Kidney epithelial cell (primary cell): ENCODE measurements at regions not wholly inside any gene's neighbourhood (a gene's known extent, or its start where the extent isn't known, plus 50 kb on each side); places are given as distances from the start of the nearest gene placed in this dataset.
"Not testable (repeated sequence)": the region's sequence is repeated elsewhere in the genome, so short reads cannot be mapped to it uniquely, and the experiment has no call there.

ENCODE experiments used
- DNase-seq: peaks from one replicate; pipeline ENCODE4 v3.0.0-alpha.2; 2010; ENCODE audit warnings: low read depth
- H3K27me3 ChIP-seq: 2 replicates; pipeline ENCODE4 v1.6.0; 2011; ENCODE audit warnings: low read length; ENCODE audit not compliant: control insufficient read depth, insufficient read depth
- H3K36me3 ChIP-seq: 2 replicates; pipeline ENCODE4 v1.5.1; 2011; ENCODE audit warnings: low read length; ENCODE audit not compliant: control insufficient read depth, insufficient read depth
- H3K4me3 ChIP-seq: 2 replicates; pipeline ENCODE4 v1.5.1; 2011; ENCODE audit warnings: low read depth, mild to moderate bottlenecking, control low read depth, low read length
- CTCF ChIP-seq: IDR thresholded peaks from 2 replicates; pipeline ENCODE4 v1.5.1; 2011; ENCODE audit warnings: mild to moderate bottlenecking, moderate library complexity, low read length, control low read depth, inconsistent platforms; ENCODE audit not compliant: insufficient read depth, poor library complexity, severe bottlenecking

- TF ChIP-seq CTCF = no peak
- no peak for DNase-seq
- no peaks in the 10 kb centered on the region for H3K27me3 ChIP-seq
- no peaks in the 10 kb centered on the region for H3K36me3 ChIP-seq
- no peak overlapping the region for H3K4me3 ChIP-seq
These were observed 270.6 kb upstream of the MMADHC start for GRCh38 chr2:149858216-149858615.

- Histone ChIP-seq H3K36me3 (no peaks in the 10 kb centered on the region), H3K4me3 (no peak overlapping the region), H3K27me3 (no peaks in the 10 kb centered on the region)
- no peak for DNase-seq
- no peak for TF ChIP-seq CTCF
These were observed 269.8 kb upstream of the MMADHC start for GRCh38 chr2:149857344-149857743.

- H3K4me3 ChIP-seq, H3K27me3 ChIP-seq, H3K36me3 ChIP-seq, DNase-seq: not testable (repeated sequence)
These were observed 268.3 kb upstream of the MMADHC start for GRCh38 chr2:149855859-149856258.

- no peak for DNase-seq
- Histone ChIP-seq H3K27me3 (no peaks in the 10 kb centered on the region), H3K36me3 (no peaks in the 10 kb centered on the region), H3K4me3 (no peak overlapping the region)
- no peak for TF ChIP-seq CTCF
These were observed 262.0 kb upstream of the MMADHC start for GRCh38 chr2:149849591-149849990.

- TF ChIP-seq CTCF = no peak
These were observed 261.6 kb upstream of the MMADHC start for GRCh38 chr2:149849136-149849535.

GRCh38 chr2:149841396-149841795, 253.8 kb upstream of the MMADHC start:
- TF ChIP-seq CTCF = no peak
- no peak for DNase-seq
- Histone ChIP-seq H3K27me3 (no peaks in the 10 kb centered on the region), H3K36me3 (no peaks in the 10 kb centered on the region), H3K4me3 (no peak overlapping the region)

More at GRCh38 chr2:149849136-149849535, 261.6 kb upstream of the MMADHC start:
- no peaks in the 10 kb centered on the region for H3K27me3 ChIP-seq
- no peaks in the 10 kb centered on the region for H3K36me3 ChIP-seq
- DNase-seq = no peak
- no peak overlapping the region for H3K4me3 ChIP-seq

GRCh38 chr2:149832324-149832723, 244.7 kb upstream of the MMADHC start:
- no peaks in the 10 kb centered on the region for H3K36me3 ChIP-seq
- TF ChIP-seq CTCF = no peak
- H3K27me3 ChIP-seq = no peaks in the 10 kb centered on the region
- H3K4me3 ChIP-seq = no peak overlapping the region
- no peak for DNase-seq
